Colonic mucosa (tissue), 4 donors: ENCODE measurements at regions not wholly inside any gene's neighbourhood (a gene's known extent, or its start where the extent isn't known, plus 50 kb on each side); places are given as distances from the start of the nearest gene placed in this dataset.

Source experiments
- DNase-seq: peaks from one replicate; pipeline ENCODE4 v3.0.0-alpha.2; 2020
- H3K27ac ChIP-seq: fragments of 200-600 bp; one replicate; pipeline ENCODE4 v1.8.0; 2021
- H3K27me3 ChIP-seq: fragments of 200-600 bp; one replicate; pipeline ENCODE4 v1.8.0; 2021
- H3K36me3 ChIP-seq: fragments of 200-600 bp; one replicate; pipeline ENCODE4 v1.8.0; 2021
- H3K4me1 ChIP-seq: fragments of 200-600 bp; one replicate; pipeline ENCODE4 v1.8.0; 2021; ENCODE audit warnings: mild to moderate bottlenecking
- H3K4me3 ChIP-seq: fragments of 200-600 bp; one replicate; pipeline ENCODE4 v1.8.0; 2021
- H3K9ac ChIP-seq, 2 donors: one replicate each; pipeline ENCODE4 v1.7.0; 2013; ENCODE audit warnings: control low read depth in 2 of 2, low read depth in 2 of 2, low read length in 2 of 2
- H3K9me3 ChIP-seq: fragments of 200-600 bp; one replicate; pipeline ENCODE4 v1.8.0; 2021
- intact Hi-C: fragments of 100-400 bp; cut with DNase I; formaldehyde crosslinking; loops from one replicate; pipeline ENCODE4 v1.14.1; 2022
- TF ChIP-seq, protein P1 (sequence below): fragments of 200-600 bp; IDR thresholded peaks from one replicate; pipeline ENCODE4 v1.8.0; 2022; ENCODE audit warnings: antibody characterized with exemption, mild to moderate bottlenecking
- donor health status: healthy.
- donor health status: DM: no; HTN: no; CAD: no.
- donor health status: DM: no; HTN: no; CAD: no.

DNA sequence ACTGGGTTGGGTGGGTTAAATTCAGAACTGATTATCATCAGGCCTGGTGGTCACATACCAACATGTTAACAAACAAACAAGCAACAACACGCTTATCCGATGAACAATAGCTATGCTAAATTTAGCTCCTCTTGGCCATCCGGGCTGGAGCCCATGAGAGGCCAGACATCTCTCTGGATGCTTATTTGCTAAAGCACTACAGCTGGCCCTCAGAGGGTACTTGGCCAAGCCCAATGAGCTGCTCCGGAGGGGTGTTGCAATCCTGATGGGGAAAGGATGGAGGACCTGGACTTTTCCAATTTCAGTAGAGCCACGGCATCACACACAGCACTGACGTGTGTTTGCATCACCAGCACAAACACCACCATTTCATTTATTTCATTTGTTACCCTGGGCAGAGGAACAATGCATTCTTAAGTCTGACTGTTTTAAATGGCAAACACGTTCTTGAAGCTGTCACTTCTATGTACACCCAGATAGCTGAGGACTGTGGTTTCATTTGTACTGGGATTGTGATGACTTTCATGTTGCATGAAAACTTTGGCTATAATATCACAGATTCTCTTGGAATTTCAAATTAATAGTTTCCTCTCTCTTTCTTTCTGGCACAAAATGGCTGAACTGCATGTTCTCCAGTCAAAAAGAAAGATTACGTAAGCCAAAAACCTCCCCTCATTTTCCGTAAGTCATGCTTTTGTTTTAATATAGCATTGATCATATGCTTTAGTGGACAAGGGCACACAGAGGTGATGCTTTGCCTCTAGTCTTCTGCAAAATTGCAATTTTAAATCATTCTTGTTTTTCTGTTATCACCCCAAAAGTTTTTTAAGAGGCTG lies 359.8 kb upstream of the KAZN start:
- H3K9me3 ChIP-seq, result no peaks in the 10 kb centered on the region
- no peaks in the 10 kb centered on the region for H3K4me1 ChIP-seq
- intact Hi-C loops, result no loop called here
- H3K27ac ChIP-seq, result no peak overlapping the region
- no peaks in the 10 kb centered on the region for H3K36me3 ChIP-seq
- no peaks in the 10 kb centered on the region for H3K27me3 ChIP-seq
- no peak overlapping the region for H3K4me3 ChIP-seq
- peak; percentile 24 for DNase-seq
- TF ChIP-seq, protein P1, sequence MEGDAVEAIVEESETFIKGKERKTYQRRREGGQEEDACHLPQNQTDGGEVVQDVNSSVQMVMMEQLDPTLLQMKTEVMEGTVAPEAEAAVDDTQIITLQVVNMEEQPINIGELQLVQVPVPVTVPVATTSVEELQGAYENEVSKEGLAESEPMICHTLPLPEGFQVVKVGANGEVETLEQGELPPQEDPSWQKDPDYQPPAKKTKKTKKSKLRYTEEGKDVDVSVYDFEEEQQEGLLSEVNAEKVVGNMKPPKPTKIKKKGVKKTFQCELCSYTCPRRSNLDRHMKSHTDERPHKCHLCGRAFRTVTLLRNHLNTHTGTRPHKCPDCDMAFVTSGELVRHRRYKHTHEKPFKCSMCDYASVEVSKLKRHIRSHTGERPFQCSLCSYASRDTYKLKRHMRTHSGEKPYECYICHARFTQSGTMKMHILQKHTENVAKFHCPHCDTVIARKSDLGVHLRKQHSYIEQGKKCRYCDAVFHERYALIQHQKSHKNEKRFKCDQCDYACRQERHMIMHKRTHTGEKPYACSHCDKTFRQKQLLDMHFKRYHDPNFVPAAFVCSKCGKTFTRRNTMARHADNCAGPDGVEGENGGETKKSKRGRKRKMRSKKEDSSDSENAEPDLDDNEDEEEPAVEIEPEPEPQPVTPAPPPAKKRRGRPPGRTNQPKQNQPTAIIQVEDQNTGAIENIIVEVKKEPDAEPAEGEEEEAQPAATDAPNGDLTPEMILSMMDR, result no peak
- no peak overlapping the region for H3K9ac ChIP-seq

DNA sequence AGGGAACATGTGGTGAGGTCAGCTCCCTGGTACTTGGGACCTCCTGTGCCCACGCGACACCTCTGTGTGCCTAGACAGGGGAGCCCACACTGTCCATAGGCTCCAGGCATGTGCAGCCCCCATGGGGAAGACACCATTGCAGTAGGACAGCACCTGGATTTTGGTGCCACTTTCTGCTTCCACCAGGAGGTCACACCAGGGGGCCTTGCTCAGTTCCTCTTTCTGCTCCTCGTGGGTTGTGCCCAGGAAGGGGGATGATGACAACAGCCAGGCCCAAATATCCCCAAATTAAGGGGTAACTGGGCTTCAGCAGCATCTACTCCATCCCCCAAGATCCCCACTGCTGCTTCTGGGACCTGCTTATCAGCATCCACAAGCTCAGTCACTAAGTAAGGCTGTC lies 358.2 kb upstream of the KAZN start:
- no peaks in the 10 kb centered on the region for H3K27me3 ChIP-seq
- no peak overlapping the region for H3K9ac ChIP-seq
- H3K4me1 ChIP-seq, result no peaks in the 10 kb centered on the region
- H3K36me3 ChIP-seq, result no peaks in the 10 kb centered on the region
- intact Hi-C loops, result no loop called here
- TF ChIP-seq, protein P1, result no peak
- H3K27ac ChIP-seq, result no peak overlapping the region
- no peaks in the 10 kb centered on the region for H3K9me3 ChIP-seq
- no peak overlapping the region for H3K4me3 ChIP-seq
- DNase-seq, result no peak

DNA sequence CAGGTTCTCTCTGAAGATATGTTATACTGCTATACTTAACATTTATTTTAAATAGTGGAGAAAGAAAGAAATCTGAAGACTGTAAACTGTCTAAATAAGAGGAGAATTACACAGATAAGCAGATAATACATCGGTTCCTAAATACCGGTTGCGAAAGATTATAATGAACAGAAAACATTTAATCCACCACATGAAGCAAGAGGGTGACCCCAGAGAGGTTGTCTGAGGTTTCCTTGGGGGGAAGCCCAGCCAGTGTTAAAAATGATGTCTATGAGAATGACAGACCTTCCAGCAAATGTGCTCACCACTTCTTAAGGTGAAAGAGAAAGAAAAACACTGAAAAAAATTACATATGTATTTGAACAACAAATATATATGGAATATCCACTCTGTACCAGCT lies 356.4 kb upstream of the KAZN start:
- DNase-seq, result no peak
- H3K4me1 ChIP-seq, result no peaks in the 10 kb centered on the region
- H3K27ac ChIP-seq, result no peak overlapping the region
- H3K9ac ChIP-seq, result no peak overlapping the region
- H3K36me3 ChIP-seq, result no peaks in the 10 kb centered on the region
- no peaks in the 10 kb centered on the region for H3K9me3 ChIP-seq
- TF ChIP-seq, protein P1, result no peak
- H3K27me3 ChIP-seq, result no peaks in the 10 kb centered on the region
- no peak overlapping the region for H3K4me3 ChIP-seq
- intact Hi-C loops, result no loop called here

DNA sequence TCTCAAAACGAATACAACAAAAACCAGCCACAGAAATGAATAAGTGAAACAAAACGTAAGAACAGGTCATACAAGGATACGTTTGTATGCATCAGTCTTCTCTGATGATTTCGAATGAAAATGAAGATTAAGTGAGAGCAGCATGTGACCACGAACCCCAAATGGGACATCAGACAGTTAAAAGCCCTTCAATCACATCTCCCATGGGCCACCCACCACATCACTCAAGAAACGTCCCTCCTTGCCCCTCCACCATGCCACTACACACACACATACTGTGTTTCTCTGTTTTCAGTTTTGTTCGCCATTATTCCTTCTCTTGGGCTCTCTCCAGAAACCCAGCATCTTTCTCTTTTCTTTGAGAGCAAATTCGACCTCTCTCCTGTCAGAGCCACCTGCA lies 355.6 kb upstream of the KAZN start:
- no peaks in the 10 kb centered on the region for H3K9me3 ChIP-seq
- no peaks in the 10 kb centered on the region for H3K27me3 ChIP-seq
- no peak overlapping the region for H3K4me3 ChIP-seq
- H3K27ac ChIP-seq, result no peak overlapping the region
- H3K9ac ChIP-seq, result no peak overlapping the region
- intact Hi-C loops, result no loop called here
- DNase-seq, result no peak
- H3K36me3 ChIP-seq, result no peaks in the 10 kb centered on the region
- H3K4me1 ChIP-seq, result no peaks in the 10 kb centered on the region
- TF ChIP-seq, protein P1, result no peak

DNA sequence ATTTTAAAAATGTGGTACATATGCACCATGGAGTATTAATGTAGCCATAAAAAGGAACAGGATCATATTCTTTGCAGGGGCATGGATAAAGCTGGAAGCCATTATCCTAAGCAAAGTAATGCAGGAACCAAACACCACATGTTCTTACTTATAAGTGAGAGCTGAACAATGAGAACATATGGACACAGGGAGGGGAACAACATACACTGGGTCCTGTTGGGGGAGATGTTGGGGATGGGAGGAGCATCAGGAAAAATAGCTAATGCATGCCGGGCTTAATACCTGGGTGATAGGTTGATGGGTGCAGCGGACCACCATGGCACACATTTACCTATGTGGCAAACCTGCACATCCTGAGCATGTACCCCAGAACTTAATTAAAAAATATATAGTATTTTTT lies 352.5 kb upstream of the KAZN start:
- DNase-seq, result no peak
- Histone ChIP-seq H3K9me3 (no peaks in the 10 kb centered on the region), H3K4me1 (no peaks in the 10 kb centered on the region), H3K27me3 (no peaks in the 10 kb centered on the region), H3K4me3 (no peak overlapping the region), H3K27ac (no peak overlapping the region), H3K9ac (no peak overlapping the region), H3K36me3 (no peaks in the 10 kb centered on the region)
- intact Hi-C loops, result no loop called here
- TF ChIP-seq, protein P1, result no peak
